ENCODE measurements at regions not wholly inside any gene's neighbourhood (a gene's known extent, or its start where the extent isn't known, plus 50 kb on each side); places are given as distances from the start of the nearest gene placed in this dataset.
"Not testable (repeated sequence)": the region's sequence is repeated elsewhere in the genome, so short reads cannot be mapped to it uniquely, and the experiment has no call there.

DNA sequence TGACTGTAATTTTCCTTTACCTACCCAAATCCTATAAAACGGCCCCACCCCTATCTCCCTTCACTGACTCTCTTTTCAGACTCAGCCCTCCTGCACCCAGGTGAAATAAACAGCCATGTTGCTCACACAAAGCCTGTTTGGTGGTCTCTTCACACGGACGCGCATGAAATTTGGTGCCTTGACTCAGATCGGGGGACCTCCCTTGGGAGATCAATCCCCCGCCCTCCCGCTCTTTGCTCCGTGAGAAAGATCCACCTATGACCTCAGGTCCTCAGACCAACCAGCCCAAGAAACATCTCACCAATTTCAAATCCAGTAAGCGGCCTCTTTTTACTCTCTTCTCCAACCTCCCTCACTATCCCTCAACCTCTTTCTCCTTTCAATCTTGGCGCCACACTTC is 1344.7 kb upstream of the GOT2 start:
- DNase-seq, result not testable (repeated sequence)

GRCh38 chr16:60077861-60078260 is 1343.7 kb upstream of the GOT2 start:
- DNase-seq, result no peak

DNA sequence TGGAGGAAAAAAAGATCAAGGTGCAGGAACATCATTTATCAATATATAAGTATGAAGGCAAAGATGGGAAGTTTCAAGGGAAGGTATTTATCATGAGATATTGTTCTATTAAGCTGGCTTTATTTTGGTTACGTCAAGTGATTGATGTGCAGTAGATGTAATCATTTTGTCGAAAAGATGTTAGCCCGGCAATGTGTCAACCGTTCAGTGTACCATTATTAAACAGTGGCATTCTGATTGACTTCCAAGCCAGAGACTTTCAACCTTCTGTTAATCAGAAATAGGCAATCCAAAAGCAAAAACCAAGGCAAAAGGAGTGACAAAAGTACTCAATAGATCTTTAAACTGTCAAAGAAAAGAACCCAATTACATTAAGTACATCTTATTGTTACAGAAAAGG is 1340.3 kb upstream of the GOT2 start:
- no peak for DNase-seq

GRCh38 chr16:60073376-60073775 is 1339.3 kb upstream of the GOT2 start:
- DNase-seq, result no peak

DNA sequence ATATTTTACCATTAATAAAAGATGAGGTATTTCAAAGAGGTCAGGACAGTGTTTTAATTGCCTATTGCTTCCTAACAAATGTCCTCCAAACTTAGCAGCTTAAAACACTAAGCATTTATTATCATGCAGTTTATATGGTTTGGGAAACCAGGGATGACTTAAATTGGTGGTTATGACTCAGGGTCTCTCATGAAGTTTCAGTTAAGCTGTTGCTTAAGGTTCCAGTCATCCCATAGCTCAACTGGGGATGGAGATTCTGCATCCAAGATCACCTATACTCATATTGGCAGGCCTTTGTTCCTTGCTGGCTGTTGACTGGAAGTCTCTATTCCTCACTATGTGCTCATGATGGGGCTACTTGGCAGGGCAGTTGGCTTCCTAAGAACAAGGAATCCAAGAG is 1329.9 kb upstream of the GOT2 start:
- no peak for DNase-seq

- DNase-seq, result no peak
Observed at GRCh38 chr16:60061396-60061795, 1327.3 kb upstream of the GOT2 start.

DNA sequence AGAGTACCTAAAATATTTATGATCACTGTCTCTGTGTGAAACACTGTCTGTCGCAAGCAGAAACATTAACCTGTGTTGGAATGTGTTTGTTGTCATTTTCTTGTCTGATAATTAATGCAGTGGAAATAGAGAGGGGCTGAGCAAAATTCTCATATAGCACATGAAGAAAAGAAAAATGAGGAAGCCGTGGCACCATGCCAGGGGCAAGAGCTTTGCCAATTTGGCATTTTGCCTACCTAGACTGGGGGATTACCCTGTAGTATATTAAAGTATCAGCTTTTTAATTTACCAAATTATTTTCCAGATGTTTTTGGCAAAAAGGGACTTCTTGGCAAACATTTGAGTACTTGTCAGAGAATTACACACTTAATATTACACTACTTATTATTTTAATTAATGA is 1326.6 kb upstream of the GOT2 start:
- no peak for DNase-seq

DNA sequence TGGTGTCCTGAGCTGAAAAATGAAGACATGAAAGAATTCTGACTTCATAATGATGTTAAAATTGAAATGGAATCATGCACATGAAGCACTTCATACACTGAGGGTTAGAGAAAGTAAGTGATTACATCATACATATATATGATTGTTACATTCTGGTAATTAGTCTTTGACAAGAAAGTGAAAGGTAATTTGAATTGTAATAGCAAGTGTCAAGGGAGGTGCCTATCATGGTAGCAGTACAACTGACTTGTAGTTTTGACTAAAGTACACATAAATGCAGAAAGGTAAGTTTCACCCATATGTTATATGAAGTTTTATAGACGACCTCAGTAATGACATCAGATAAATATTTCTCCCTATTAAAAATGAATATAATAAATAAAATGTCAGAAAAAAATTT is 1325.0 kb upstream of the GOT2 start:
- no peak for DNase-seq

DNA sequence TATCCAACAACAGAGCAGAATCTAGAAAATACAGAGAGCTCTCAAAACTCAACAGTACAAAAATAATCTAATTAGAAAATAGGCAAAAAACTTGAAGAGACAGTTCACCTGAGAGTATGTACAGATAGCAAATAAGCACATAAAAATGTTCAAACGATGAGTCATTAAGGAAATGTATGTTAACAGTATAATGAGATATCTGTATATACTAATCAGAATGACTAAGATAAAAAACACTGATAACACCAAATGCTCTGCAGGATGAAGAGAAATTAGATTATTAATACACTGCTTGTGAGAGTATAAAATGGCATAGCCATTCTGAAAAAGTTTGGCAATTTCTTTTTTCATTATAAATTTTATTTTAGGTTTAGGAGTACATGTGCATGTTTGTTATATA is 1307.6 kb upstream of the GOT2 start:
- no peak for DNase-seq

DNA sequence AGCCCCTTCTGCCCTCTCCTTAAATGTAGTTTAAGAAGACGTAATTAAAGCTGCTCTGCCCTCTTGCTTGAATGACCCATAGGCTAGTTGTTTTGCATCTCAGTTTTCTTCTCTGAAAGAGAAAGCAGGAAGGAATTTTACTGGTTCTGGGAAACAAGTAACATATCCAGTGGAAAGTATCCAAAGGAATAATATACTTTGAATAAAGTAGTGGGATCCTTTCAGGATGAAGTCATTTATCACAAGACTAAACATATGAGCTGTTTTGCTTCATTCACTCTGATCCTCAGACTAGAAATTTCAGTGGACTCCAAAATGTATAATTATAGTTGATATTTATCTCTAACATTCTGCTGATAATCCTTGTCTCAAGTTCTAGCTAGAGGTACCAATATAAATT is 1297.6 kb upstream of the GOT2 start:
- DNase-seq, result no peak

GRCh38 chr16:60027351-60027750 is 1293.2 kb upstream of the GOT2 start:
- no peak for DNase-seq

DNA sequence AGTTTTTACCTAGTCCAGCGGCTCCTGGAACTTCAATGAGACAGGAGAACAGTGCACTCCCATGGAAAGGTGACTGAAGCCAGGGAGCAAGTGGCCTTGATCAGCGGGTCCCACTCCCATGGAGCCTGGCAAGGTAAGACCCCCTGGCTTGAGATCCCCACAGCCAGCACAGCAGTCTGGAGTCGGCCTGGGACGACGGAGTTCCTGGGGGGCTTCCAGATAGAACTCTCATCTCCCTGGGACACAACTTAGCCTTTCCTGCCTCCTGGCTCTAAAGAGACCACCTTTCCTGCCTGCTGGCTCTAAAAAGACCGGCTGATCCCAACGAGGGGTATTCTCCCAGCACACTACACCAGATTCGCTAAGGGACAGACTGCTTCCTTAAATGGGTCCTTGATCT is 1279.0 kb upstream of the GOT2 start:
- DNase-seq, result no peak

DNA sequence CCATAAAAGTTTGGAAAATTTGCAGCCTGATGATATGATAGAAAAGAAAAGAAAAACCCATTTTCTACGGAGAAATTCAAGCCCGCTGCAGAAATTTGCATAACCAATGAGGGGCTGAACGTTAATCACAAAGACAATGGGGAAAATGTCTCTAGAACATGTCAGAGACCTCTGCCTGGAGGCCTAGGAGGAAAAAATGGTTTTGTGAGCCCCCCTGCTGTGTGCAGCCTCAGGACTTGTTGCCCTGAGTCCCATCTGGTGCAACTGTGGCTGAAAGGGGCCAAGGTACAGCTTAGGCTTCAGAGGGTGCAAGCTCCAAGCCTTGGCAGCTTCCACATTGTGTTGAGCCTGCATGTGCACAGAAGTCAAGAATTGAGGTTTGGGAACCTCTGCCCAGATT is 1267.4 kb upstream of the GOT2 start:
- DNase-seq, result no peak

- DNase-seq, result no peak
Observed at GRCh38 chr16:59997706-59998105, 1263.6 kb upstream of the GOT2 start.

DNA sequence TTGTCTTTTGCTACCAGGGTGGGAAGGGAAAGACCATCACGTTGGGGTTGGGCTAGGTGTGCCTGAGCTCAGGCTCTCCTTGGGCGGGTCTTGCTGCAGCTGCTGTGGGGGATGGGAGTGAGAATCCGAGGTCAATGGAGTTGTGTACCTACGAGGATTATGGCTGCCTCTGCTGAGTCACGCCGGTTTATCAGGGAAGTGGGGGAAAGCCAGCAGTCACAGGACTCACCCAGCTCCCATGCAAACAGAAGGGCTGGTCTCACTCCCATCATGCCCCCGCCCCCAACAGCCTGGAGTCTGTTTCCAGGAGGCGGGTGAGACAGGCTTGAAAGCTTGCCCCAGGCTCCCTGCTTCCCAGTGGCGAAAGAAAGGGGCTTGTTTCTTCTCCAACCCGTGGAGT is 1259.0 kb upstream of the GOT2 start:
- no peak for DNase-seq

- no peak for DNase-seq
Observed at GRCh38 chr16:59991171-59991570, 1257.1 kb upstream of the GOT2 start.

- DNase-seq, result no peak
Observed at GRCh38 chr16:59988591-59988990, 1254.5 kb upstream of the GOT2 start.

DNA sequence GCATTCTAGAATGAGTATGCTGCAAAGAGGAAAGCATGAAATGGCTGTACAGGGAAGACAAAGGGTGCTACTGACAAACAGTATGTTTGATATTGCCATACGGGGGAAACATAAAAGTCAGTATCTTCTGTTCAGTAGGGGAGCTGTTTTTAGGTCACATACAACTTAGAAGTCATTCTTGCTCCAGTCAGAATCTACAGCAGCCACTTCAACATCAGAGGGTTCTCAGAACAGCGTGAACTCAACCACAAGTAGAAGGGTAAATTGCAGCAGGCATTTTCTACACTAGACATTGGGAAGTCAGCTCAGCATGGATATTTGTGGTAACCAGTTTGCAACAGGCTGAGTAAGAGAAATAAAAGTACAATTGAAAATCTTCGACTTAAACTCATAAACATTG is 1241.8 kb upstream of the GOT2 start:
- no peak for DNase-seq

GRCh38 chr16:59973966-59974365 is 1239.8 kb upstream of the GOT2 start:
- no peak for DNase-seq

GRCh38 chr16:59971264-59971663 is 1237.1 kb upstream of the GOT2 start:
- DNase-seq, result no peak

- no peak for DNase-seq
Observed at GRCh38 chr16:59964232-59964924, 1230.3 kb upstream of the GOT2 start.

DNA sequence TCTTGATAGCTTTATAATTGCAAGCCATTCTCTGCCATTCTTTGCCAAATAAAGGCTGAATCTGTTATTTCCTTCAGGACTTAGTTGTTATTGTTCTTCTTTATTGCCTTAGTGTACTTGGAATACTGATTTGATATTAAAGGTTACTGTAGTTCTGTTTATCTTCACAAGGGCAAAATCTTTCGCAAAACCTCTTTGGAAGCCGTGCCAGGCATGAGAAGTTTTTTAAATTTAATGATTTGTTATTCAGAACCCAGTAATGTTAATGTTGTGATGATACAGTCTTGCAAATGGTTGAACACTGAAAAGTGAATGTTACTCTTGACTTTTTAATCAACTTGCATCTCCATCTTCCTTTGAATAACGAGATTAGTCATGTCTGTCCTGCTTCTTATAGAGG is 1225.2 kb upstream of the GOT2 start:
- DNase-seq, result no peak

- DNase-seq, result no peak
Observed at GRCh38 chr16:59950431-59950830, 1216.3 kb upstream of the GOT2 start.

DNA sequence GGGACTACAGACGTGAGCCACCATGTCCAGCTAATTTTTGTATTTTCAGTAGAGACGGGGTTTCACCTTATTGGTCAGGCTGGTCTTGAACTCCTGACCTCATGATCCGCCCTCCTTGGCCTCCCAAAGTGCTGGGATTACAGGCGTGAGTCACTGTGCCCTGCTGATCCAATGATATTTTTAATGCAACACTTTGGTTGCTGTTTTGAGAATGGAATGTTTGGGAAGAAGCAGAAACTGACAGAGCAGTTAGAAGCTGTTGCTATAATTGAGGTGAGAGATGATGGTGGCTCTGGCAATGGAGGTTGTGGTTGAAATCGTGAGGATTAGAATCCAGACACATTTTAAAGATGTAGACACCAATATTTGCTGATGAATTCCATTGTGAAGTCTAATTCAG is 1209.9 kb upstream of the GOT2 start:
- DNase-seq, result not testable (repeated sequence)

DNA sequence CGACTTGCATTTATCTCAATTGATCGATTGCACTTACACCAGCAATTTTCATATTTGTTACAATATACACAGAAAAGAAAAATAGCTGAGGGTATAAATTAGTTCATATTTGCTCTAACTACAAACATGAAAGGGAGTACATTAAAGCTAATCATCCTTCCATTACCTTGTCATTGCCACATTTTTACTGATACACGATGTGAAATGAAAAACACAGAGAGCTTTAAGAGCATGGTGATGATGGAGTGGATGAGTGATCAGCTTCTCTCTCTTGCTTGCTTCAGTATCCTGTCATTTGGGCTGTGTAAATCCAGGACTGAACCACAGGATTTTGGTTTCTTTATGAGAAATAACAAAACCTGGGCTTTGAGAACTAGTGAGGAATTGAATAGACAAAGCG is 1207.5 kb upstream of the GOT2 start:
- no peak for DNase-seq

GRCh38 chr16:59920054-59920453 is 1185.9 kb upstream of the GOT2 start:
- no peak for DNase-seq

Data from CD4-positive, alpha-beta T cell treated with Interleukin-4 for 1 hour (primary cell).